Ovary (tissue), 7 donors: ENCODE measurements at regions not wholly inside any gene's neighbourhood (a gene's known extent, or its start where the extent isn't known, plus 50 kb on each side); places are given as distances from the start of the nearest gene placed in this dataset.

Experiments used
- DNase-seq, 5 donors: peaks; one replicate each; pipeline ENCODE4 v3.0.0-alpha.2; 2019 to 2020
- H3K27ac ChIP-seq, 2 donors: fragments of 200-600 bp; one replicate each; pipeline versions ENCODE4 v1.5.1 to v1.8.0; 2019 to 2022
- H3K27me3 ChIP-seq: fragments of 200-600 bp; one replicate; pipeline ENCODE4 v1.8.0; 2022
- H3K36me3 ChIP-seq: fragments of 200-600 bp; sonication (generic); one replicate; pipeline ENCODE4 v1.5.1; 2019
- H3K4me1 ChIP-seq: one replicate; pipeline ENCODE4 v1.8.1; 2013; ENCODE audit warnings: mild to moderate bottlenecking, moderate library complexity; ENCODE audit not compliant: insufficient read depth
- H3K4me3 ChIP-seq: fragments of 200-600 bp; sonication (generic); one replicate; pipeline ENCODE4 v1.5.1; 2017
- H3K9me3 ChIP-seq, 2 donors: fragments of 200-600 bp in 1 of 2; sonication (generic) in 1 of 2; one replicate each; pipeline versions ENCODE4 v1.5.1 to v1.8.1; 2013 to 2019; ENCODE audit warnings: mild to moderate bottlenecking in 1 of 2, moderate library complexity in 1 of 2
- CTCF ChIP-seq, 3 donors: fragments of 450-650 bp in 2 of 3; fragments of 200-600 bp in 1 of 3; IDR thresholded peaks; one replicate each; pipeline versions ENCODE4 v1.5.1 to v1.8.0; 2016 to 2022; ENCODE audit warnings: antibody characterized with exemption in 3 of 3, mild to moderate bottlenecking in 1 of 3
- EP300 ChIP-seq: sonication (generic); formaldehyde crosslinking; IDR thresholded peaks from one replicate; pipeline ENCODE4 v1.6.1; 2017; ENCODE audit warnings: antibody characterized with exemption
- POLR2A ChIP-seq: fragments of 450-650 bp; IDR thresholded peaks from one replicate; pipeline ENCODE4 v1.6.1; 2017; ENCODE audit warnings: antibody characterized with exemption, mild to moderate bottlenecking, moderate library complexity
- WGBS, 3 donors: extraction: QIAGEN DNeasy Blood & Tissue Kit in 1 of 3; methylation state at CpG; one replicate each; pipeline versions ENCODE4 v1.1.5 to v1.1.7; 2013 to 2017; 5-methylcytosine and 5-hydroxymethylcytosine counted together
- intact Hi-C, 4 donors: fragments of 100-400 bp; cut with DNase I; formaldehyde crosslinking; loops; one replicate each; pipeline versions ENCODE4 v1.11.0 to v1.15.1; 2022 to 2023
- donor health status: DM: no; HTN: no; CAD: no; lungs with moderate emphysema.
- donor health status: DM: no; HTN: no; CAD: no.
- donor health status: Bipolar disorder and iron deficiency.
- donor health status: DM: no; HTN: no; CAD: no.
- donor health status: DM: yes; HTN: yes; CAD: no.

DNA sequence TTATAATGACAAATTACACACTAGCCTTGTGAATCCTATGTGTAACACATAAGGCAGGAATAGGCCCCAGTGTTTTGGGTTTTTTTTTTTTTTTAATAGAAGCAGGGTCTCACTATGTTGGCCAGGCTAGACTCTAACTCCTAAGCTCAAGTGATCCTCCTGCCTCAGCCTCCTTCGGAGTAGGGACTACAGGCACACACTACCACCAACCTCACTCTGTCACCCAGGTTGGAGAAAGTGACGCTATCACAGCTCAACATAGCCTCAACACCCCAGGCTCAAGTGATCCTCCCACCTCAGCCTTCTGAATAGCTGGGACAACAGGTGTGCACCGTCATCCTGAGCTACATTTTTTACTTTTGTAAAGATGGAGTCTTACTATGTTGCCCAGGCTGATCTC is 205.8 kb upstream of the RREB1 start:
- no peak overlapping the region for H3K27ac ChIP-seq
- no peak overlapping the region for H3K4me3 ChIP-seq
- intact Hi-C loops = no loop called here
- H3K27me3 ChIP-seq = no peaks in the 10 kb centered on the region
- no peak for TF ChIP-seq POLR2A
- no peak for TF ChIP-seq CTCF (IDR thresholded peaks at IDR 0.05)
- TF ChIP-seq EP300 = no peak
- no peaks in the 10 kb centered on the region for H3K9me3 ChIP-seq
- no peaks in the 10 kb centered on the region for H3K36me3 ChIP-seq
- WGBS, 3 donors = 91 to 97% (median 96%) methylated on average over 3 of the region's 3 CpGs
- no peaks in the 10 kb centered on the region for H3K4me1 ChIP-seq
- no peak for DNase-seq

- Histone ChIP-seq H3K4me3 (no peak overlapping the region), H3K36me3 (no peaks in the 10 kb centered on the region), H3K27ac (no peak overlapping the region), H3K27me3 (no peaks in the 10 kb centered on the region), H3K4me1 (no peaks in the 10 kb centered on the region), H3K9me3 (no peaks in the 10 kb centered on the region)
- no peak for TF ChIP-seq CTCF (IDR thresholded peaks at IDR 0.05)
- no peak for TF ChIP-seq POLR2A
- no peak for TF ChIP-seq EP300
- intact Hi-C loops = no loop called here
- no peak for DNase-seq
- WGBS, 3 donors = 55 to 76% (median 59%) methylated on average over 6 of the region's 6 CpGs
Observed at GRCh38 chr6:6905961-6906518, 201.7 kb upstream of the RREB1 start.

DNA sequence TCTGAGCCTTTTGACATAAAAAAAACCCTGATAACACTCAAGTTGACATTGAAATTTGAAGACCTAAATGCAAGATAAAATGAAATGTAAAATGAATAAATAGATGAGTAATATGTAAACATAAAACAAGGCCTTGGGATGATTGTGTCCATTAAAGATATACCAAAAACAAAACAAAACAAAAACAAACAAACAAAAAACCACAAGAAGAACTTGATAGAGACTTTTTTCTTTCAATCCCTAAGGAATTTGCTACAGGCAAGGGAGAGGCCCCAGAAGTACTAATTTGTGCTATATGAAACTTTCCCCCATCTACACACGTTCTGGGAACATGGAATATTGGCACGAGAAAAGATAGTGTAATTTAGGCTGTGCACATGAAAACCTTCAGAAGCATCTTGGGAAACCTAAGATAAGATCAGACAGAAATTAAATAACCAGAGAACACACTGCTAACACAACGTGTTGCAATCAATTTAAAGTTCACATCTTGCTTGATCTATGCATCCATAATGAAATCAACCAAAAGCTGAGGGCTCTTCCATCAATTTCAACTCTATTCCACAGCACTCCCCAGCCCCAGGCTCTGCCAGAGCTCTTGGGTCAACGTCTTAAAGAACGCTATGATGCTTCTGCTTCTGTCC is 201.1 kb upstream of the RREB1 start:
- H3K4me1 ChIP-seq = peaks cover 3% of the 10 kb centered on the region
- H3K27me3 ChIP-seq = no peaks in the 10 kb centered on the region
- intact Hi-C loops = no loop called here
- H3K36me3 ChIP-seq = no peaks in the 10 kb centered on the region
- 56 to 61% (median 59%) methylated on average over 5 of the region's 5 CpGs for WGBS, 3 donors
- no peaks in the 10 kb centered on the region for H3K9me3 ChIP-seq
- TF ChIP-seq POLR2A (no peak), EP300 (no peak), CTCF (IDR thresholded peaks at IDR 0.05) (no peak)
- H3K27ac ChIP-seq = no peak overlapping the region
- H3K4me3 ChIP-seq = no peak overlapping the region
- DNase-seq = no peak

GRCh38 chr6:6907286-6907685 is 200.5 kb upstream of the RREB1 start:
- Histone ChIP-seq H3K27ac (no peak overlapping the region), H3K4me3 (no peak overlapping the region), H3K27me3 (no peaks in the 10 kb centered on the region), H3K36me3 (no peaks in the 10 kb centered on the region), H3K9me3 (no peaks in the 10 kb centered on the region), H3K4me1 (peaks cover 6% of the 10 kb centered on the region)
- no peak for DNase-seq
- 84 to 91% (median 87%) methylated on average over 4 of the region's 4 CpGs for WGBS, 3 donors
- TF ChIP-seq CTCF (IDR thresholded peaks at IDR 0.05) = no peak
- no peak for TF ChIP-seq POLR2A
- TF ChIP-seq EP300 = no peak
- intact Hi-C loops = no loop called here
